ENCODE measurements at regions not wholly inside any gene's neighbourhood (a gene's known extent, or its start where the extent isn't known, plus 50 kb on each side); places are given as distances from the start of the nearest gene placed in this dataset.
"Not testable (repeated sequence)": the region's sequence is repeated elsewhere in the genome, so short reads cannot be mapped to it uniquely, and the experiment has no call there.

- no peak overlapping the region for H3K4me3 ChIP-seq (ENCODE audit: low read length)
- no peak overlapping the region for H3K27ac ChIP-seq (ENCODE audit: low read depth, low read length)
- no peaks in the 10 kb centered on the region for H3K27me3 ChIP-seq (ENCODE audit: control insufficient read depth, insufficient read depth, low read length)
- no peak overlapping the region for H3K9ac ChIP-seq (ENCODE audit: low read length)
- peaks cover 6% of the 10 kb centered on the region for H3K36me3 ChIP-seq (ENCODE audit: control insufficient read depth, insufficient read depth, low read length)
- H3K4me1 ChIP-seq (ENCODE audit: control insufficient read depth, insufficient read depth, low read length) = no peaks in the 10 kb centered on the region
Measured at GRCh38 chr4:122973465-122973864, 51.1 kb upstream of the NUDT6 start.

GRCh38 chr4:122976111-122976510 lies 53.7 kb upstream of the NUDT6 start:
- Histone ChIP-seq H3K27me3 (ENCODE audit: control insufficient read depth, insufficient read depth, low read length) (no peaks in the 10 kb centered on the region), H3K27ac (ENCODE audit: low read depth, low read length) (no peak overlapping the region), H3K9ac (ENCODE audit: low read length) (no peak overlapping the region), H3K36me3 (ENCODE audit: control insufficient read depth, insufficient read depth, low read length) (peaks cover 10% of the 10 kb centered on the region), H3K4me3 (ENCODE audit: low read length) (no peak overlapping the region), H3K4me1 (ENCODE audit: control insufficient read depth, insufficient read depth, low read length) (no peaks in the 10 kb centered on the region)

GRCh38 chr4:122977103-122977502 lies 54.7 kb upstream of the NUDT6 start:
- H3K27ac ChIP-seq (ENCODE audit: low read depth, low read length) = no peak overlapping the region
- peaks cover 10% of the 10 kb centered on the region for H3K36me3 ChIP-seq (ENCODE audit: control insufficient read depth, insufficient read depth, low read length)
- no peaks in the 10 kb centered on the region for H3K4me1 ChIP-seq (ENCODE audit: control insufficient read depth, insufficient read depth, low read length)
- H3K9ac ChIP-seq (ENCODE audit: low read length) = no peak overlapping the region
- H3K27me3 ChIP-seq (ENCODE audit: control insufficient read depth, insufficient read depth, low read length) = no peaks in the 10 kb centered on the region
- no peak overlapping the region for H3K4me3 ChIP-seq (ENCODE audit: low read length)

GRCh38 chr4:122978109-122978508 lies 55.7 kb upstream of the NUDT6 start:
- Histone ChIP-seq H3K4me3 (ENCODE audit: low read length) (no peak overlapping the region), H3K36me3 (ENCODE audit: control insufficient read depth, insufficient read depth, low read length) (peaks cover 10% of the 10 kb centered on the region), H3K4me1 (ENCODE audit: control insufficient read depth, insufficient read depth, low read length) (no peaks in the 10 kb centered on the region), H3K27me3 (ENCODE audit: control insufficient read depth, insufficient read depth, low read length) (no peaks in the 10 kb centered on the region), H3K9ac (ENCODE audit: low read length) (no peak overlapping the region), H3K27ac (ENCODE audit: low read depth, low read length) (no peak overlapping the region)

GRCh38 chr4:122978789-122979188 lies 56.4 kb upstream of the NUDT6 start:
- no peaks in the 10 kb centered on the region for H3K4me1 ChIP-seq (ENCODE audit: control insufficient read depth, insufficient read depth, low read length)
- no peaks in the 10 kb centered on the region for H3K27me3 ChIP-seq (ENCODE audit: control insufficient read depth, insufficient read depth, low read length)
- no peak overlapping the region for H3K9ac ChIP-seq (ENCODE audit: low read length)
- H3K36me3 ChIP-seq (ENCODE audit: control insufficient read depth, insufficient read depth, low read length) = peaks cover 10% of the 10 kb centered on the region
- H3K27ac ChIP-seq (ENCODE audit: low read depth, low read length) = no peak overlapping the region
- no peak overlapping the region for H3K4me3 ChIP-seq (ENCODE audit: low read length)

- H3K9ac ChIP-seq (ENCODE audit: low read length) = no peak overlapping the region
- no peaks in the 10 kb centered on the region for H3K27me3 ChIP-seq (ENCODE audit: control insufficient read depth, insufficient read depth, low read length)
- H3K4me1 ChIP-seq (ENCODE audit: control insufficient read depth, insufficient read depth, low read length) = no peaks in the 10 kb centered on the region
- no peak overlapping the region for H3K27ac ChIP-seq (ENCODE audit: low read depth, low read length)
- H3K36me3 ChIP-seq (ENCODE audit: control insufficient read depth, insufficient read depth, low read length) = peaks cover 10% of the 10 kb centered on the region
- no peak overlapping the region for H3K4me3 ChIP-seq (ENCODE audit: low read length)
Measured at GRCh38 chr4:122980860-122981259, 58.5 kb upstream of the NUDT6 start.

- no peak overlapping the region for H3K9ac ChIP-seq (ENCODE audit: low read length)
Measured at GRCh38 chr4:122988696-122989095, 66.3 kb upstream of the NUDT6 start.

GRCh38 chr4:122990891-122991290 lies 68.5 kb upstream of the NUDT6 start:
- Histone ChIP-seq H3K27me3 (ENCODE audit: control insufficient read depth, insufficient read depth, low read length) (no peaks in the 10 kb centered on the region), H3K27ac (ENCODE audit: low read depth, low read length) (no peak overlapping the region), H3K4me3 (ENCODE audit: low read length) (no peak overlapping the region), H3K36me3 (ENCODE audit: control insufficient read depth, insufficient read depth, low read length) (no peaks in the 10 kb centered on the region), H3K4me1 (ENCODE audit: control insufficient read depth, insufficient read depth, low read length) (peaks cover 8% of the 10 kb centered on the region), H3K9ac (ENCODE audit: low read length) (no peak overlapping the region)

More at GRCh38 chr4:122988696-122989095, 66.3 kb upstream of the NUDT6 start:
- no peaks in the 10 kb centered on the region for H3K36me3 ChIP-seq (ENCODE audit: control insufficient read depth, insufficient read depth, low read length)
- H3K27me3 ChIP-seq (ENCODE audit: control insufficient read depth, insufficient read depth, low read length) = no peaks in the 10 kb centered on the region
- no peak overlapping the region for H3K4me3 ChIP-seq (ENCODE audit: low read length)
- H3K4me1 ChIP-seq (ENCODE audit: control insufficient read depth, insufficient read depth, low read length) = peaks cover 8% of the 10 kb centered on the region
- H3K27ac ChIP-seq (ENCODE audit: low read depth, low read length) = no peak overlapping the region

- peaks cover 8% of the 10 kb centered on the region for H3K4me1 ChIP-seq (ENCODE audit: control insufficient read depth, insufficient read depth, low read length)
- no peak overlapping the region for H3K4me3 ChIP-seq (ENCODE audit: low read length)
- no peak overlapping the region for H3K9ac ChIP-seq (ENCODE audit: low read length)
- no peak overlapping the region for H3K27ac ChIP-seq (ENCODE audit: low read depth, low read length)
- H3K36me3 ChIP-seq (ENCODE audit: control insufficient read depth, insufficient read depth, low read length) = no peaks in the 10 kb centered on the region
- no peaks in the 10 kb centered on the region for H3K27me3 ChIP-seq (ENCODE audit: control insufficient read depth, insufficient read depth, low read length)
Measured at GRCh38 chr4:122992057-122992456, 69.7 kb upstream of the NUDT6 start.

- H3K4me1 ChIP-seq (ENCODE audit: control insufficient read depth, insufficient read depth, low read length) = peaks cover 8% of the 10 kb centered on the region
Measured at GRCh38 chr4:122992641-122993040, 70.2 kb upstream of the NUDT6 start.

GRCh38 chr4:122996350-122996749 lies 74.0 kb upstream of the NUDT6 start:
- Histone ChIP-seq H3K27me3 (ENCODE audit: control insufficient read depth, insufficient read depth, low read length) (no peaks in the 10 kb centered on the region), H3K9ac (ENCODE audit: low read length) (no peak overlapping the region), H3K27ac (ENCODE audit: low read depth, low read length) (no peak overlapping the region), H3K36me3 (ENCODE audit: control insufficient read depth, insufficient read depth, low read length) (no peaks in the 10 kb centered on the region), H3K4me3 (ENCODE audit: low read length) (no peak overlapping the region), H3K4me1 (ENCODE audit: control insufficient read depth, insufficient read depth, low read length) (peaks cover 8% of the 10 kb centered on the region)

More at GRCh38 chr4:122992641-122993040, 70.2 kb upstream of the NUDT6 start:
- Histone ChIP-seq H3K36me3 (ENCODE audit: control insufficient read depth, insufficient read depth, low read length) (no peaks in the 10 kb centered on the region), H3K9ac (ENCODE audit: low read length) (no peak overlapping the region), H3K4me3 (ENCODE audit: low read length) (no peak overlapping the region), H3K27ac (ENCODE audit: low read depth, low read length) (no peak overlapping the region), H3K27me3 (ENCODE audit: control insufficient read depth, insufficient read depth, low read length) (no peaks in the 10 kb centered on the region)

GRCh38 chr4:122997463-122998101 lies 75.2 kb upstream of the NUDT6 start:
- Histone ChIP-seq H3K9ac (ENCODE audit: low read length) (no peak overlapping the region), H3K4me3 (ENCODE audit: low read length) (no peak overlapping the region), H3K4me1 (ENCODE audit: control insufficient read depth, insufficient read depth, low read length) (peaks cover 2% of the 10 kb centered on the region), H3K27ac (ENCODE audit: low read depth, low read length) (no peak overlapping the region), H3K27me3 (ENCODE audit: control insufficient read depth, insufficient read depth, low read length) (no peaks in the 10 kb centered on the region), H3K36me3 (ENCODE audit: control insufficient read depth, insufficient read depth, low read length) (no peaks in the 10 kb centered on the region)

GRCh38 chr4:123004079-123004478 lies 81.7 kb upstream of the NUDT6 start:
- not testable (repeated sequence) for H3K36me3 ChIP-seq (ENCODE audit: control insufficient read depth, insufficient read depth, low read length); H3K4me3 ChIP-seq (ENCODE audit: low read length); H3K9ac ChIP-seq (ENCODE audit: low read length); H3K27me3 ChIP-seq (ENCODE audit: control insufficient read depth, insufficient read depth, low read length); H3K4me1 ChIP-seq (ENCODE audit: control insufficient read depth, insufficient read depth, low read length); H3K27ac ChIP-seq (ENCODE audit: low read depth, low read length)

All from rectal smooth muscle tissue (tissue), 1 donor.